ENCODE measurements at regions not wholly inside any gene's neighbourhood (a gene's known extent, or its start where the extent isn't known, plus 50 kb on each side); places are given as distances from the start of the nearest gene placed in this dataset.

GRCh38 chr12:46500673-46501072 is 128.1 kb upstream of the SLC38A2 start:
- ChIA-PET CTCF (no interaction called here), POLR2A (no interaction called here)
- Histone ChIP-seq H2AFZ (ENCODE audit: low read depth, low read length) (no peak overlapping the region), H3K9me1 (replicated peaks; ENCODE audit: control insufficient read depth, extremely low read depth, insufficient read depth, low read length) (no peaks in the 10 kb centered on the region), H3K27me3 (ENCODE audit: control insufficient read depth in 2 of 2, insufficient read depth in 2 of 2, low read length in 2 of 2) (no peaks in the 10 kb centered on the region), H3K27ac (ENCODE audit: insufficient read depth, low read depth, low read length) (no peak overlapping the region), H3K4me1 (ENCODE audit: control insufficient read depth, extremely low read depth, insufficient read depth, low read length) (no peaks in the 10 kb centered on the region), H4K20me1 (replicated peaks; ENCODE audit: control insufficient read depth, extremely low read depth, insufficient read depth, low read length) (no peaks in the 10 kb centered on the region), H3K4me3 (replicated peaks in 1 of 3; ENCODE audit: insufficient read depth in 1 of 3, low read depth in 1 of 3, low read length in 3 of 3) (no peak overlapping the region), H3K36me3 (ENCODE audit: control insufficient read depth in 2 of 2, extremely low read depth in 1 of 2, insufficient read depth in 2 of 2, low read length in 2 of 2) (no peaks in the 10 kb centered on the region), H3K79me2 (ENCODE audit: control insufficient read depth, insufficient read depth, low read length) (no peaks in the 10 kb centered on the region), H3K4me2 (ENCODE audit: insufficient read depth, low read length) (no peak overlapping the region), H3K9me3 (replicated peaks; ENCODE audit: control insufficient read depth, insufficient read depth, low read length) (peaks cover under 1% of the 10 kb centered on the region), H3K9ac (replicated peaks; ENCODE audit: extremely low read depth, insufficient read depth, low read length) (no peak overlapping the region)
- FAIRE-seq (no peak), DNase-seq (ENCODE audit: low read depth, low spot score) (no peak)
- intact Hi-C loops (cut with micrococcal nuclease): no loop called here
- BruUV-seq (replicated peaks): no TSS peak
- dilution Hi-C loops (cut with MboI; ENCODE audit: extremely low pct_ligation_motif_present, low sequenced_read_pairs): no loop called here
- no peak for TF ChIP-seq POLR2AphosphoS5 (IDR thresholded peaks at IDR 0.05; ENCODE audit: insufficient read depth, low read depth, low read length)
- TF ChIP-seq FOS (IDR thresholded peaks at IDR 0.05; ENCODE audit: borderline replicate concordance, insufficient read depth, low read length): no peak
- TF ChIP-seq JUN (IDR thresholded peaks at IDR 0.05; ENCODE audit: borderline replicate concordance, insufficient read depth, insufficient read length, low read depth): no peak
- no peak for TF ChIP-seq MYC (IDR thresholded peaks at IDR 0.05; ENCODE audit: low read depth, low read length)
- TF ChIP-seq, protein P1, sequence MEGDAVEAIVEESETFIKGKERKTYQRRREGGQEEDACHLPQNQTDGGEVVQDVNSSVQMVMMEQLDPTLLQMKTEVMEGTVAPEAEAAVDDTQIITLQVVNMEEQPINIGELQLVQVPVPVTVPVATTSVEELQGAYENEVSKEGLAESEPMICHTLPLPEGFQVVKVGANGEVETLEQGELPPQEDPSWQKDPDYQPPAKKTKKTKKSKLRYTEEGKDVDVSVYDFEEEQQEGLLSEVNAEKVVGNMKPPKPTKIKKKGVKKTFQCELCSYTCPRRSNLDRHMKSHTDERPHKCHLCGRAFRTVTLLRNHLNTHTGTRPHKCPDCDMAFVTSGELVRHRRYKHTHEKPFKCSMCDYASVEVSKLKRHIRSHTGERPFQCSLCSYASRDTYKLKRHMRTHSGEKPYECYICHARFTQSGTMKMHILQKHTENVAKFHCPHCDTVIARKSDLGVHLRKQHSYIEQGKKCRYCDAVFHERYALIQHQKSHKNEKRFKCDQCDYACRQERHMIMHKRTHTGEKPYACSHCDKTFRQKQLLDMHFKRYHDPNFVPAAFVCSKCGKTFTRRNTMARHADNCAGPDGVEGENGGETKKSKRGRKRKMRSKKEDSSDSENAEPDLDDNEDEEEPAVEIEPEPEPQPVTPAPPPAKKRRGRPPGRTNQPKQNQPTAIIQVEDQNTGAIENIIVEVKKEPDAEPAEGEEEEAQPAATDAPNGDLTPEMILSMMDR (IDR thresholded peaks at IDR 0.05; ENCODE audit: extremely low read depth in 1 of 2, insufficient read depth in 1 of 2, low read depth in 1 of 2, low read length in 2 of 2): no peak
- no peak for TF ChIP-seq GATA2 (IDR thresholded peaks at IDR 0.05; ENCODE audit: insufficient read depth, insufficient read length, low read depth, low read length)
- no peak for TF ChIP-seq POLR2A (IDR thresholded peaks at IDR 0.05; ENCODE audit: low read depth, low read length)
- TF ChIP-seq EZH2 (IDR thresholded peaks at IDR 0.05; ENCODE audit: borderline replicate concordance, low read depth, low read length, severe bottlenecking): no peak
- TF ChIP-seq MAX (IDR thresholded peaks at IDR 0.05; ENCODE audit: insufficient read depth, insufficient read length): no peak

Data from endothelial cell of umbilical vein (primary cell).